ENCODE measurements at regions not wholly inside any gene's neighbourhood (a gene's known extent, or its start where the extent isn't known, plus 50 kb on each side); places are given as distances from the start of the nearest gene placed in this dataset.

GRCh38 chr12:94795520-94795919 is 145.2 kb upstream of the TMCC3 start:
- TF ChIP-seq POLR2A (IDR thresholded peaks at IDR 0.05; ENCODE audit: borderline replicate concordance, extremely low read depth, insufficient read depth, insufficient read length), result no peak
- no peak for TF ChIP-seq ATF3 (IDR thresholded peaks at IDR 0.05)
- no peak; the same call in none of the 2 replicates for TF ChIP-seq SP1 (IDR thresholded peaks at IDR 0.05; ENCODE audit: low read depth)
- no peak for TF ChIP-seq POLR2AphosphoS5 (IDR thresholded peaks at IDR 0.05; ENCODE audit: low read depth, low read length)
- peak in 2 of 3 experiments; percentile 30 to 39; a peak in 3 of 6 replicates for TF ChIP-seq CTCF (IDR thresholded peaks at IDR 0.05 in 2 of 3, conservative IDR thresholded peaks at IDR 0.05 in 1 of 3; ENCODE audit: borderline replicate concordance in 1 of 3, insufficient read depth in 1 of 3, low read depth in 2 of 3, low read length in 2 of 3)

All from HCT116 (cell line).